Bronchial epithelial cell (primary cell): ENCODE measurements at regions not wholly inside any gene's neighbourhood (a gene's known extent, or its start where the extent isn't known, plus 50 kb on each side); places are given as distances from the start of the nearest gene placed in this dataset.

Experiments
- DNase-seq: peaks from one replicate; pipeline ENCODE4 v3.0.0-alpha.2; 2010; ENCODE audit warnings: low read depth
- FAIRE-seq: peaks from 2 replicates; lab custom pipeline; 2011; peaks lifted over from hg19 to GRCh38; lab: Jason Lieb, UNC
- H3K27me3 ChIP-seq: 2 replicates; pipeline ENCODE4 v1.5.1; 2011; ENCODE audit warnings: low read length; ENCODE audit not compliant: control insufficient read depth, insufficient read depth
- H3K36me3 ChIP-seq: 2 replicates; pipeline ENCODE4 v1.5.1; 2011; ENCODE audit warnings: low read length; ENCODE audit not compliant: control insufficient read depth, insufficient read depth
- H3K4me3 ChIP-seq: 2 replicates; pipeline ENCODE4 v1.5.1; 2011; ENCODE audit warnings: mild to moderate bottlenecking, low read depth, low read length, control low read depth
- CTCF ChIP-seq: IDR thresholded peaks from 2 replicates; pipeline ENCODE4 v1.5.1; 2011; ENCODE audit warnings: mild to moderate bottlenecking, moderate library complexity, low read length, control low read depth, inconsistent platforms; ENCODE audit not compliant: insufficient read depth, severe bottlenecking

GRCh38 chr3:72244396-72244795, 459.4 kb upstream of the PROK2 start:
- no peak for TF ChIP-seq CTCF
- H3K27me3 ChIP-seq, result peaks cover 3% of the 10 kb centered on the region
- H3K36me3 ChIP-seq, result no peaks in the 10 kb centered on the region
- no peak overlapping the region for H3K4me3 ChIP-seq
- FAIRE-seq (no peak), DNase-seq (no peak)

GRCh38 chr3:72242326-72242725, 457.4 kb upstream of the PROK2 start:
- Histone ChIP-seq H3K36me3 (no peaks in the 10 kb centered on the region), H3K4me3 (no peak overlapping the region), H3K27me3 (peaks cover 3% of the 10 kb centered on the region)
- DNase-seq, result no peak
- TF ChIP-seq CTCF, result no peak
- no peak for FAIRE-seq

- DNase-seq (no peak), FAIRE-seq (no peak)
- no peaks in the 10 kb centered on the region for H3K36me3 ChIP-seq
- H3K4me3 ChIP-seq, result no peak overlapping the region
- TF ChIP-seq CTCF, result no peak
- H3K27me3 ChIP-seq, result no peaks in the 10 kb centered on the region
Observed at GRCh38 chr3:72241525-72241924, 456.6 kb upstream of the PROK2 start.

GRCh38 chr3:72240531-72240930, 455.6 kb upstream of the PROK2 start:
- H3K4me3 ChIP-seq, result no peak overlapping the region
- H3K36me3 ChIP-seq, result no peaks in the 10 kb centered on the region
- H3K27me3 ChIP-seq, result no peaks in the 10 kb centered on the region
- no peak for DNase-seq
- FAIRE-seq, result no peak
- no peak for TF ChIP-seq CTCF

- TF ChIP-seq CTCF, result no peak
- Histone ChIP-seq H3K27me3 (no peaks in the 10 kb centered on the region), H3K36me3 (no peaks in the 10 kb centered on the region), H3K4me3 (no peak overlapping the region)
- no peak for FAIRE-seq
- no peak for DNase-seq
Observed at GRCh38 chr3:72238801-72239200, 453.9 kb upstream of the PROK2 start.

GRCh38 chr3:72238010-72238691, 453.2 kb upstream of the PROK2 start:
- no peaks in the 10 kb centered on the region for H3K36me3 ChIP-seq
- FAIRE-seq, result no peak
- H3K4me3 ChIP-seq, result no peak overlapping the region
- TF ChIP-seq CTCF, result no peak
- DNase-seq, result no peak
- no peaks in the 10 kb centered on the region for H3K27me3 ChIP-seq
